Astrocyte of the spinal cord (primary cell): ENCODE measurements at regions not wholly inside any gene's neighbourhood (a gene's known extent, or its start where the extent isn't known, plus 50 kb on each side); places are given as distances from the start of the nearest gene placed in this dataset.

Experiments
- DNase-seq: peaks from one replicate; pipeline ENCODE4 v3.0.0; 2011; ENCODE audit warnings: low read depth, low spot score
- H3K4me3 ChIP-seq: 2 replicates; pipeline ENCODE4 v1.5.1; 2011; ENCODE audit warnings: low read depth, mild to moderate bottlenecking, low read length, moderate library complexity
- in situ Hi-C: cut with HindIII; loops from 2 replicates; pipeline ENCODE4 v1.10.0; 2017; ENCODE audit warnings: low sequenced_read_pairs
- TF ChIP-seq, protein P1 (sequence below): IDR thresholded peaks from 2 replicates; pipeline ENCODE4 v1.5.1; 2012; ENCODE audit warnings: low read depth, mild to moderate bottlenecking, low read length, inconsistent platforms

DNA sequence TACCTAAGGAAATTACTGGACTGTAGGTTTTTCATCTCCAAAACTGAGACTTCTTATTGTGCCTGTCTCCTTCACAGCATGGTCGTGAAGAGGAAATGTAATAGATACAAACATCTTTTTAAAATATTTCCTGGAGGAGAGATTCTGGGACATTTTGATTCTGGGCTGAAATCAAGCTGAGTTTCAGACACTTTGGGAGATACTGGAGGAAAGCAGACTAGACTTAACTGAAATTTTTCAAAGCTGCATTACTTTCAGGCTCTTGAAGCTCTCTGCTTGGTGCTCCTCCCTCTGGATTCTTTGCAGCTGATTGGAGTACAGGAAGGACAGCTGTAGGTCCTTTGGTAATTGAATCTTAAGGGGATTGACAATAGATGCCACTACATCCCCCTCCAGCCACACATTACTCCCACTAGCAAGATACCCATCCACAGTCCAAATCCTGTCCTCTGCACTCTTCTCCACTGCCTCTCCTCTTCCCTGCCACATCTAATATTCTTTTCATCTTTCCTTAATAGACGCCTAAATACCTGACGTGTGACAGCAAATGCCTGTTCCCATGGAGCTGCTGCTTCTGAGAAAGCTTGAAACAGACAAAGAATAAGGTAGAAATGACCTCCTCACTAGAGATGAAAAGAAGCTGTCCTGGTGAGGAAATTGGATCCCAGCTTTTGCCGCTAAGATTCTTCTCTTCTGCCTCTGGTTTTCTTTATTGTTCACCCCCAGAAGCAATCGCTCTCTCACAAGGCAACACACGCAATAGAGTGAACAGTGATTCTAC, 111.5 kb upstream of the PHYHIPL start:
- no peak overlapping the region for H3K4me3 ChIP-seq
- in situ Hi-C loops, result no loop called here
- DNase-seq, result no peak
- TF ChIP-seq, protein P1, sequence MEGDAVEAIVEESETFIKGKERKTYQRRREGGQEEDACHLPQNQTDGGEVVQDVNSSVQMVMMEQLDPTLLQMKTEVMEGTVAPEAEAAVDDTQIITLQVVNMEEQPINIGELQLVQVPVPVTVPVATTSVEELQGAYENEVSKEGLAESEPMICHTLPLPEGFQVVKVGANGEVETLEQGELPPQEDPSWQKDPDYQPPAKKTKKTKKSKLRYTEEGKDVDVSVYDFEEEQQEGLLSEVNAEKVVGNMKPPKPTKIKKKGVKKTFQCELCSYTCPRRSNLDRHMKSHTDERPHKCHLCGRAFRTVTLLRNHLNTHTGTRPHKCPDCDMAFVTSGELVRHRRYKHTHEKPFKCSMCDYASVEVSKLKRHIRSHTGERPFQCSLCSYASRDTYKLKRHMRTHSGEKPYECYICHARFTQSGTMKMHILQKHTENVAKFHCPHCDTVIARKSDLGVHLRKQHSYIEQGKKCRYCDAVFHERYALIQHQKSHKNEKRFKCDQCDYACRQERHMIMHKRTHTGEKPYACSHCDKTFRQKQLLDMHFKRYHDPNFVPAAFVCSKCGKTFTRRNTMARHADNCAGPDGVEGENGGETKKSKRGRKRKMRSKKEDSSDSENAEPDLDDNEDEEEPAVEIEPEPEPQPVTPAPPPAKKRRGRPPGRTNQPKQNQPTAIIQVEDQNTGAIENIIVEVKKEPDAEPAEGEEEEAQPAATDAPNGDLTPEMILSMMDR, result no peak

DNA sequence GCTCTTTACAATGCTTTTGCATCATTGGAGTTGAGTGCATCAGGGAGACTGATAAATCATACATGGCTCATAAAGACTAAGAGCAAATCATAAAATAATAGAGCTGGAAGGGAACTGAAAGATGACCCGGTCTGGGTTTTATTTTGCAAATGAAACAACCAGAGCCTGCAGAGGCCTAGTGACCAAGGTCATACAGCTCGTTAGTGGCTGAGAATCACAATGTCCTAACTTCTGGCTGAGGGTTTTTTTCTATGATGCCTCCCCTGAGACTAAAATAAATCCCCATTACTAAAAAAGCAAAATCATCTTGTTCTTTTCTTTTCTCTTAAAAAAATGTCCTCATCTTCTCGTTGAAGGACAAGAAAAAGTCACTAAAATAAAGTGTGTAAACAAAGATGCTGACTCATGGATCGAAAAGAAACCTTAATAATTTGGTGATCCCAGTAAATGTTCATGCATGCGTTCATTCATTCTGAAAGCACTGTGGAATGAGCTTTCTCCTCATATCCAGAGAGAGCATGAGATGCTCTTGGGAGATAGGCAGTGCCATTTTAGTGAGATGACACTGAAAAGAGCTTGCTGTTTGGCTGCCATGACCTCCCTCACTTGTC, 107.8 kb upstream of the PHYHIPL start:
- DNase-seq, result no peak
- no peak overlapping the region for H3K4me3 ChIP-seq
- in situ Hi-C loops, result no loop called here
- TF ChIP-seq, protein P1, result no peak

DNA sequence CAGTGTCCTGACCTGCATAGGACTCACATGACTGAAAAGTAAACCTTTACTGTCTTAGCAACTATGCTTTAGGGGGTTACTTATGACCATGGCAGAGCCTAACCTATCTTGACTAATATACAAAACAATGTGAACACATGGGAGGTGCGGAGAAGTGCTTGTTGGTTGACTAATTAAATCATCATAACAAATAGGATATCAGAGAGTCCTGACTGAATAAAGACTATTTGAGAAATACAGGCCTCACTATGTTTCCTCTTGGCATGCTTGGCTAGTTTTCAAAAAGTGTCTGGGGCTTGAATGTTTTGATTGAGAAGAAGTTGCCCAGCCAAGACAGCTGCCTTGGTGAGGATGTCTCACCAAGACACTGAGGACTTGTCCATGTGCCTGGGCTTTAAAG, 104.4 kb upstream of the PHYHIPL start:
- DNase-seq, result no peak
- TF ChIP-seq, protein P1, result no peak
- no peak overlapping the region for H3K4me3 ChIP-seq
- in situ Hi-C loops, result no loop called here

GRCh38 chr10:59073456-59074053, 102.9 kb upstream of the PHYHIPL start:
- in situ Hi-C loops, result no loop called here
- TF ChIP-seq, protein P1, result no peak
- no peak overlapping the region for H3K4me3 ChIP-seq
- DNase-seq, result no peak

GRCh38 chr10:59075576-59075975, 100.9 kb upstream of the PHYHIPL start:
- no peak for DNase-seq
- H3K4me3 ChIP-seq, result no peak overlapping the region
- TF ChIP-seq, protein P1, result no peak
- in situ Hi-C loops, result no loop called here

GRCh38 chr10:59077855-59078254, 98.6 kb upstream of the PHYHIPL start:
- TF ChIP-seq, protein P1, result no peak
- in situ Hi-C loops, result no loop called here
- no peak for DNase-seq

More at GRCh38 chr10:59077855-59078254, 98.6 kb upstream of the PHYHIPL start:
- H3K4me3 ChIP-seq, result no peak overlapping the region
